COLO668 (cell line): ENCODE measurements at regions not wholly inside any gene's neighbourhood (a gene's known extent, or its start where the extent isn't known, plus 50 kb on each side); places are given as distances from the start of the nearest gene placed in this dataset.

Experiments
- DNase-seq: peaks from one replicate; lab custom pipeline; 2025; ENCODE audit not compliant: unreplicated experiment; lab: John Stamatoyannopoulos, UW

- no peak for DNase-seq
Observed at GRCh38 chr2:221710744-221711143, 138.6 kb upstream of the EPHA4 start.

GRCh38 chr2:221708902-221709301, 136.8 kb upstream of the EPHA4 start:
- DNase-seq, result no peak

- no peak for DNase-seq
Observed at GRCh38 chr2:221705185-221705877, 133.2 kb upstream of the EPHA4 start.

- no peak for DNase-seq
Observed at GRCh38 chr2:221704442-221704841, 132.3 kb upstream of the EPHA4 start.

GRCh38 chr2:221693365-221693764, 121.3 kb upstream of the EPHA4 start:
- DNase-seq, result no peak

GRCh38 chr2:221691571-221691970, 119.5 kb upstream of the EPHA4 start:
- DNase-seq, result no peak

GRCh38 chr2:221689140-221689539, 117.0 kb upstream of the EPHA4 start:
- DNase-seq, result no peak

GRCh38 chr2:221680548-221680947, 108.4 kb upstream of the EPHA4 start:
- DNase-seq, result no peak

GRCh38 chr2:221677688-221678087, 105.6 kb upstream of the EPHA4 start:
- no peak for DNase-seq

GRCh38 chr2:221676566-221677172, 104.6 kb upstream of the EPHA4 start:
- DNase-seq, result no peak

- no peak for DNase-seq
Observed at GRCh38 chr2:221675201-221675908, 103.3 kb upstream of the EPHA4 start.

GRCh38 chr2:221674446-221674845, 102.3 kb upstream of the EPHA4 start:
- DNase-seq, result no peak

GRCh38 chr2:221673248-221673647, 101.1 kb upstream of the EPHA4 start:
- no peak for DNase-seq

- DNase-seq, result no peak
Observed at GRCh38 chr2:221671515-221671914, 99.4 kb upstream of the EPHA4 start.

- DNase-seq, result no peak
Observed at GRCh38 chr2:221662689-221663391, 90.7 kb upstream of the EPHA4 start.

- DNase-seq, result no peak
Observed at GRCh38 chr2:221657806-221658205, 85.7 kb upstream of the EPHA4 start.

- DNase-seq, result no peak
Observed at GRCh38 chr2:221655300-221655699, 83.2 kb upstream of the EPHA4 start.

GRCh38 chr2:221653182-221653581, 81.1 kb upstream of the EPHA4 start:
- no peak for DNase-seq

- DNase-seq, result peak; percentile 8
Observed at GRCh38 chr2:221649051-221649775, 77.1 kb upstream of the EPHA4 start.

GRCh38 chr2:221642447-221642846, 70.3 kb upstream of the EPHA4 start:
- no peak for DNase-seq
